K562 (cell line): ENCODE measurements at regions not wholly inside any gene's neighbourhood (a gene's known extent, or its start where the extent isn't known, plus 50 kb on each side); places are given as distances from the start of the nearest gene placed in this dataset.

Source experiments
- ELK3 ChIP-seq: fragments of 450-650 bp; formaldehyde crosslinking; IDR thresholded peaks from 2 replicates; pipeline ENCODE4 v1.4.0; 2020; ENCODE audit warnings: mild to moderate bottlenecking
- FOXK2 ChIP-seq, 2 experiments: fragments of 450-650 bp; IDR thresholded peaks in 1 of 2; conservative IDR thresholded peaks in 1 of 2; 2 replicates each; pipeline ENCODE4 v1.6.1; 2016; ENCODE audit warnings: low read depth in 2 of 2, mild to moderate bottlenecking in 1 of 2
- GTF3C2 ChIP-seq: IDR thresholded peaks from 3 replicates; pipeline ENCODE4 v1.6.1; 2011; ENCODE audit warnings: borderline replicate concordance, mild to moderate bottlenecking, moderate library complexity; ENCODE audit not compliant: insufficient read length; ENCODE audit errors: extremely low read depth
- HDAC6 ChIP-seq: IDR thresholded peaks from 2 replicates; pipeline ENCODE4 v1.6.1; 2012; ENCODE audit warnings: low read depth, mild to moderate bottlenecking, control low read depth, inconsistent platforms, low read length, moderate library complexity
- ILK ChIP-seq: fragments of 450-650 bp; IDR thresholded peaks from 2 replicates; pipeline ENCODE4 v1.6.1; 2016; ENCODE audit warnings: missing genetic modification characterization, low read depth, mild to moderate bottlenecking, missing compliant biosample characterization, moderate library complexity, borderline replicate concordance
- LCOR ChIP-seq: sonication (generic); formaldehyde crosslinking; IDR thresholded peaks from 2 replicates; pipeline ENCODE4 v1.8.0; 2022; ENCODE audit warnings: mild to moderate bottlenecking, missing genetic modification reagents
- MAFG ChIP-seq: fragments of 450-650 bp; conservative IDR thresholded peaks from 2 replicates; pipeline ENCODE4 v1.6.1; 2016; ENCODE audit warnings: missing genetic modification characterization, missing compliant biosample characterization
- MYBL2 ChIP-seq, 2 experiments: fragments of 450-650 bp in 1 of 2; sonication (generic) in 1 of 2; formaldehyde crosslinking in 1 of 2; IDR thresholded peaks; 2 replicates each; pipeline versions ENCODE4 v1.6.1 to v1.8.1; 2017 to 2022; ENCODE audit warnings: borderline replicate concordance in 1 of 2, inconsistent platforms in 1 of 2, low read depth in 1 of 2, mild to moderate bottlenecking in 1 of 2, missing genetic modification reagents in 1 of 2, moderate library complexity in 1 of 2
- NFE2 ChIP-seq: IDR thresholded peaks from 2 replicates; pipeline ENCODE4 v1.6.1; 2014; ENCODE audit warnings: antibody characterized with exemption, low read depth
- PCBP1 ChIP-seq: fragments of 200-400 bp; formaldehyde crosslinking; IDR thresholded peaks from 2 replicates; pipeline ENCODE4 v1.6.1; 2018; ENCODE audit warnings: mild to moderate bottlenecking, low read depth, low read length; ENCODE audit not compliant: poor library complexity, severe bottlenecking
- PHF8 ChIP-seq: fragments of 200-600 bp; sonication (generic); IDR thresholded peaks from 2 replicates; pipeline ENCODE4 v1.6.1; 2012; ENCODE audit warnings: mixed run types, mild to moderate bottlenecking, inconsistent platforms, low read length, moderate library complexity, borderline replicate concordance
- POLR2G ChIP-seq: fragments of 200-400 bp; formaldehyde crosslinking; IDR thresholded peaks from 2 replicates; pipeline ENCODE4 v1.6.1; 2017; ENCODE audit warnings: low read depth, mild to moderate bottlenecking, antibody characterized with exemption, low read length, moderate library complexity
- RBBP5 ChIP-seq: fragments of 200-600 bp; sonication (generic); IDR thresholded peaks from 2 replicates; pipeline ENCODE4 v1.6.1; 2012; ENCODE audit warnings: borderline replicate concordance, mild to moderate bottlenecking, low read length, control low read depth, inconsistent platforms; ENCODE audit not compliant: insufficient read depth, poor library complexity, severe bottlenecking
- RBFOX2 ChIP-seq: fragments of 200-400 bp; formaldehyde crosslinking; IDR thresholded peaks from 2 replicates; pipeline ENCODE4 v1.6.1; 2017; ENCODE audit warnings: low read depth, mild to moderate bottlenecking, low read length, moderate library complexity
- THRAP3 ChIP-seq: fragments of 450-650 bp; IDR thresholded peaks from 2 replicates; pipeline ENCODE4 v1.6.1; 2016; ENCODE audit warnings: mild to moderate bottlenecking, inconsistent platforms, borderline replicate concordance
- TRIM25 ChIP-seq: fragments of 450-650 bp; IDR thresholded peaks from 2 replicates; pipeline ENCODE4 v1.7.0; 2016; ENCODE audit warnings: borderline replicate concordance
- ZNF197 ChIP-seq: fragments of 200-800 bp; sonication (Bioruptor generic); IDR thresholded peaks from 2 replicates; pipeline ENCODE4 v1.6.1; 2016; ENCODE audit warnings: low read depth, missing genetic modification characterization, missing compliant biosample characterization
- ZNF518B ChIP-seq: fragments of 250-450 bp; sonication (Bioruptor Pico); IDR thresholded peaks from 2 replicates; pipeline ENCODE4 v1.5.0; 2021; ENCODE audit warnings: mild to moderate bottlenecking, moderate library complexity
- ZNF77 ChIP-seq: fragments of 250-450 bp; sonication (Bioruptor Pico); IDR thresholded peaks from 2 replicates; pipeline ENCODE4 v1.5.0; 2020

GRCh38 chr4:81844717-81845116 is 373.0 kb upstream of the RASGEF1B start (continued):
- TF ChIP-seq RBFOX2, result no peak
- TF ChIP-seq HDAC6, result no peak
- TF ChIP-seq POLR2G, result no peak
- TF ChIP-seq PCBP1, result no peak
- no peak for TF ChIP-seq ILK (tag)
- TF ChIP-seq PHF8, result no peak
- TF ChIP-seq RBBP5, result no peak
- TF ChIP-seq ZNF77 (CRISPR knock-in tag), result no peak
- TF ChIP-seq THRAP3, result no peak
- TF ChIP-seq TRIM25, result no peak
- no peak for TF ChIP-seq FOXK2 (conservative IDR thresholded peaks at IDR 0.05 in 1 of 2, IDR thresholded peaks at IDR 0.05 in 1 of 2; ENCODE audit: low read depth in 2 of 2)
- TF ChIP-seq ELK3 (CRISPR knock-in tag), result no peak
- no peak for TF ChIP-seq MYBL2 (IDR thresholded peaks at IDR 0.05; ENCODE audit: low read depth)
- TF ChIP-seq MYBL2 (CRISPR knock-in tag; IDR thresholded peaks at IDR 0.05; ENCODE audit: borderline replicate concordance), result no peak
- TF ChIP-seq LCOR, result no peak
- no peak for TF ChIP-seq ZNF518B (CRISPR knock-in tag)
- 0 out of 2 replicates have a peak, but pooled peaks have one; percentile 6 for TF ChIP-seq ZNF197 (CRISPR knock-in tag)
- TF ChIP-seq GTF3C2, result no peak
- peak; percentile 93 for TF ChIP-seq MAFG (tag)
- peak; percentile 93 for TF ChIP-seq NFE2
